Mesenchymal stem cell (in vitro differentiated cells and primary cell): ENCODE measurements at regions not wholly inside any gene's neighbourhood (a gene's known extent, or its start where the extent isn't known, plus 50 kb on each side); places are given as distances from the start of the nearest gene placed in this dataset.

ENCODE experiments used
- DNase-seq: peaks from one replicate; pipeline ENCODE4 v3.0.0-alpha.2; 2013
- H2AFZ ChIP-seq: one replicate; pipeline ENCODE4 v1.6.1; 2013; ENCODE audit warnings: low read depth, mild to moderate bottlenecking, control low read depth, inconsistent platforms, low read length, moderate library complexity
- H2AK5ac ChIP-seq: 2 replicates; pipeline ENCODE4 v1.6.1; 2013; ENCODE audit warnings: low read length, moderate library complexity, mild to moderate bottlenecking, inconsistent platforms; ENCODE audit not compliant: severe bottlenecking
- H2BK120ac ChIP-seq: one replicate; pipeline ENCODE4 v1.6.1; 2013; ENCODE audit warnings: low read depth, mild to moderate bottlenecking, inconsistent platforms, low read length, moderate library complexity
- H2BK12ac ChIP-seq, 2 experiments: one replicate each; pipeline ENCODE4 v1.6.1; 2013; ENCODE audit warnings: inconsistent platforms in 2 of 2, low read length in 2 of 2, mild to moderate bottlenecking in 2 of 2, moderate library complexity in 2 of 2, control low read depth in 1 of 2
- H2BK15ac ChIP-seq: one replicate; pipeline ENCODE4 v1.6.1; 2013; ENCODE audit warnings: mild to moderate bottlenecking, low read depth, inconsistent platforms; ENCODE audit not compliant: poor library complexity, severe bottlenecking
- H2BK5ac ChIP-seq: 2 replicates; pipeline ENCODE4 v1.6.1; 2013; ENCODE audit warnings: low read depth, mild to moderate bottlenecking, low read length, control low read depth, inconsistent platforms; ENCODE audit not compliant: poor library complexity, severe bottlenecking
- H3K14ac ChIP-seq, 2 experiments: one replicate each; pipeline ENCODE4 v1.6.1; 2013; ENCODE audit warnings: inconsistent platforms in 2 of 2, low read length in 2 of 2, control low read depth in 1 of 2, mild to moderate bottlenecking in 1 of 2, moderate library complexity in 1 of 2
- H3K18ac ChIP-seq, 2 experiments: one replicate each; pipeline ENCODE4 v1.6.1; 2013; ENCODE audit warnings: inconsistent platforms in 2 of 2, low read length in 2 of 2, control low read depth in 1 of 2, low read depth in 1 of 2, mild to moderate bottlenecking in 1 of 2
- H3K23ac ChIP-seq, 2 experiments: one replicate each; pipeline ENCODE4 v1.6.1; 2013; ENCODE audit warnings: inconsistent platforms in 2 of 2, low read length in 2 of 2, mild to moderate bottlenecking in 2 of 2, moderate library complexity in 2 of 2, control low read depth in 1 of 2
- H3K27ac ChIP-seq: 2 replicates; pipeline ENCODE4 v1.5.1; 2013; ENCODE audit warnings: mild to moderate bottlenecking, moderate library complexity, low read length, control low read depth, inconsistent platforms; ENCODE audit not compliant: poor library complexity, severe bottlenecking
- H3K27me3 ChIP-seq, 2 experiments: 2 replicates each; pipeline versions ENCODE4 v1.6.1 to v1.7.0; 2013; ENCODE audit warnings: low read length in 2 of 2, mild to moderate bottlenecking in 2 of 2, moderate library complexity in 2 of 2, control low read depth in 1 of 2, inconsistent platforms in 1 of 2; ENCODE audit not compliant: control insufficient read depth in 1 of 2, insufficient read depth in 1 of 2
- H3K36me3 ChIP-seq, 2 experiments: 2 replicates each; pipeline versions ENCODE4 v1.6.1 to v1.7.0; 2013; ENCODE audit warnings: low read length in 2 of 2, control low read depth in 1 of 2, inconsistent platforms in 1 of 2, low read depth in 1 of 2, mild to moderate bottlenecking in 1 of 2; ENCODE audit not compliant: insufficient read depth in 2 of 2, control insufficient read depth in 1 of 2
- H3K4ac ChIP-seq, 2 experiments: one replicate each; pipeline ENCODE4 v1.6.1; 2013; ENCODE audit warnings: inconsistent platforms in 2 of 2, low read length in 2 of 2, mild to moderate bottlenecking in 2 of 2, moderate library complexity in 2 of 2, control low read depth in 1 of 2, low read depth in 1 of 2
- H3K4me1 ChIP-seq: 2 replicates; pipeline ENCODE4 v1.6.1; 2013; ENCODE audit warnings: low read depth, low read length, control low read depth; ENCODE audit not compliant: control insufficient read depth, insufficient read depth
- H3K4me2 ChIP-seq: 2 replicates; pipeline ENCODE4 v1.6.1; 2013; ENCODE audit warnings: low read length, mild to moderate bottlenecking, inconsistent platforms; ENCODE audit not compliant: poor library complexity, severe bottlenecking
- H3K4me3 ChIP-seq, 2 experiments: 2 replicates each; pipeline versions ENCODE4 v1.5.1 to v1.7.0; 2013; ENCODE audit warnings: low read length in 2 of 2, mild to moderate bottlenecking in 2 of 2, control low read depth in 1 of 2, low read depth in 1 of 2; ENCODE audit not compliant: insufficient read depth in 1 of 2
- H3K79me1 ChIP-seq: replicated peaks from 2 replicates; pipeline ENCODE4 v1.6.1; 2013; ENCODE audit warnings: mild to moderate bottlenecking, control low read depth, low read length, inconsistent platforms; ENCODE audit not compliant: poor library complexity, severe bottlenecking
- H3K9ac ChIP-seq: 2 replicates; pipeline ENCODE4 v1.7.0; 2013; ENCODE audit warnings: mild to moderate bottlenecking, low read length, moderate library complexity
- H3K9me3 ChIP-seq: 2 replicates; pipeline ENCODE4 v1.7.0; 2013; ENCODE audit warnings: mild to moderate bottlenecking, low read length; ENCODE audit not compliant: control insufficient read depth
- H4K8ac ChIP-seq: one replicate; pipeline ENCODE4 v1.6.1; 2013; ENCODE audit warnings: inconsistent platforms, mild to moderate bottlenecking, low read length, moderate library complexity
- H4K91ac ChIP-seq: one replicate; pipeline ENCODE4 v1.6.1; 2013; ENCODE audit warnings: mild to moderate bottlenecking, low read length, inconsistent platforms
- WGBS: methylation state at CpG from one replicate; pipeline ENCODE4 v1.1.7; 2013; ENCODE audit warnings: mixed read lengths; 5-methylcytosine and 5-hydroxymethylcytosine counted together

DNA sequence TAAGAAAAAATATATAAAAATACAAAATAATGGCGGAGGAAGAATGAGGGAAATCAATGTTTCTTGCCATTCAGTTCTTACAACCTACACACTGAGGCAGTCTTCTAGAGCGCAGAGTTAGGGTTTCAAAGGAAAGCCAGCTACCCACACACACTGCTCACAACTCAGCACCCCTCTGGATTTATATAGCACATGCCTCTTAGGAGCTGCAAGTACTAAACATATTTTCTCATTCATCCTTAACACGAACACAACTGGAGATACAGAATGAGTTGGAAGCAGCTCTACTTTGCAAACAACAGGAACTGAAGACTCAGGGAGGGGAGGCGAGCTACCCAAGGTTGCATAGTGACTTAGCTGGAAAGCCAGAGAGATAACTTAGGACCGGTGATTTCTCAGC is 293.8 kb downstream of the CTTN start:
- WGBS, result 81% methylated on average over 5 of the region's 5 CpGs
- no peaks in the 10 kb centered on the region for H3K4me1 ChIP-seq
- no peak overlapping the region for H2AFZ ChIP-seq
- H2BK120ac ChIP-seq, result no peak overlapping the region
- H2AK5ac ChIP-seq, result no peak overlapping the region
- no peak overlapping the region for H3K4me2 ChIP-seq
- H3K14ac ChIP-seq, result no peak overlapping the region
- no peak for DNase-seq
- H3K23ac ChIP-seq, result no peak overlapping the region
- H2BK12ac ChIP-seq, result no peak overlapping the region
- no peak overlapping the region for H4K91ac ChIP-seq
- H3K36me3 ChIP-seq, result no peaks in the 10 kb centered on the region
- H2BK15ac ChIP-seq, result no peak overlapping the region
- no peak overlapping the region for H4K8ac ChIP-seq
- no peak overlapping the region for H3K9ac ChIP-seq
- H3K9me3 ChIP-seq, result peaks cover 5% of the 10 kb centered on the region
- H3K4me3 ChIP-seq, result no peak overlapping the region
- peaks cover 0 to 4% of the 10 kb centered on the region in 2 experiments for H3K27me3 ChIP-seq
- H3K18ac ChIP-seq, result no peak overlapping the region
- H3K79me1 ChIP-seq, result no peaks in the 10 kb centered on the region
- no peak overlapping the region for H2BK5ac ChIP-seq
- H3K4ac ChIP-seq, result no peak overlapping the region
- H3K27ac ChIP-seq, result no peak overlapping the region

DNA sequence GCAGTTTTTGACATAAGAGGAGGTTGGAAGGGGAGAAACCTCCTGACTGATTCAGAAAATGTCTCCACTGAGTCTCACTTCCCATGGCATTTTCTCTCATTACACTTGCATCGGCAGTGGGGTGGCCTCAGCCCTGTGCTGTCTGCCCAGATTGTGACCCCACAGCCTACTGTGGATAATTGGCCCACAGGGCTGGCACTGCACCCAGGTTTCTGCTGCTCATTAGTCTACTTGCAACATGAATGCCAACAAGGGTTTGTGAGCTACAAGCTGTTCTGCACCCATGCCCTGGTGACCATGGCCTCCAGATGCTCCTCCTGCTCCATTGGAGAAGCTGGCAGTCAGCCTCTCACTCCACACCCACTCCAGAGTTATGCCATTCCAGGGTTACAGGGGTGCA is 296.0 kb downstream of the CTTN start:
- Histone ChIP-seq H2BK15ac (no peak overlapping the region), H3K9ac (no peak overlapping the region), H3K4me1 (no peaks in the 10 kb centered on the region), H2BK12ac (no peak overlapping the region), H3K9me3 (peaks cover 5% of the 10 kb centered on the region), H4K91ac (no peak overlapping the region), H3K79me1 (no peaks in the 10 kb centered on the region), H3K18ac (no peak overlapping the region), H2BK120ac (no peak overlapping the region), H3K36me3 (no peaks in the 10 kb centered on the region), H2BK5ac (no peak overlapping the region), H3K27ac (no peak overlapping the region), H3K4me2 (no peak overlapping the region), H2AFZ (no peak overlapping the region), H4K8ac (no peak overlapping the region), H3K27me3 (peaks cover 0 to 4% of the 10 kb centered on the region in 2 experiments), H3K23ac (no peak overlapping the region), H3K4me3 (no peak overlapping the region), H2AK5ac (no peak overlapping the region), H3K14ac (no peak overlapping the region), H3K4ac (no peak overlapping the region)
- 82% methylated on average over 1 of the region's 1 CpG for WGBS
- no peak for DNase-seq

DNA sequence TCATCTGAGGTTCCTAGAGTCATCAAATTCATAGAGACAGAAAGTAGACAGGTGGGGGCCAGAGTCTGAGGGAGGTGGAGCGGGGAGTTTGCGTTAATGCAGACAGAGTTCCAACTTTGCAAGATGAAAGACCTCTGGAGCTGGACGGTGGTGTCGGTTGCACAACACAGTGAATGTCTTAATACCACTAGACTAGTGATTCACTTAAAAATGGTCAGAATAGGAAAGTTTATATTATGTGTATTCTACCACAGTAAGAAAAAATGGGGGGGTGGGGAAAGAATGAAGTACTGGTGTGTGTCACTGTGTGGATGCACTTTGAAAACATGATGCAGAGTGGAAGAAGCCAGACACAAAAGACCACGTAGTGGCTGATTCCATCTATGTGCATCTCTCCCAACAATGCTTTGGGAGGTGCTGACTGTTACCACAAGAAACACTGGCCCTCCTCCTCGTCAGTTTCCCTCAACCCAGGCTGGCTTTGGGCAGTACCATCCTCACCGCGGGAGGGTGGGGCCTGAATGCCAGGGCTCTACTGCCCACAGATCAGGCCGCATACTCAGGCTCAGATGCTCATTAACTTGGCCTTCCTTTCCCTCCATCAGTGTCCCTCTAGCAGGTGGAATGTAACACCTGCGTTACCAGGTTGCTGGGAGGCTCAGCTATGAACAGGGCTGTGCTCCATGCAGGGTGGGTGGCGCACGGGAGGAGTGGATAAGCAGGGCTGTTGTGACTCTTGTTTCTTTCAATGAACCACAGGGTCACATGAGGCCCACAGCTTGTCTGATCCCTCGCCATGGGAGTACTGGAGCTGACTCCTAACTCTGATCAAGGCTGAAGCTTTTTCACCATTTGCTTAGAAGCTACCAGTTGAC is 297.0 kb downstream of the CTTN start:
- peak; percentile 74 for DNase-seq
- no peak overlapping the region for H3K18ac ChIP-seq
- no peak overlapping the region for H4K91ac ChIP-seq
- H3K4ac ChIP-seq, result no peak overlapping the region
- H2AFZ ChIP-seq, result no peak overlapping the region
- H3K27ac ChIP-seq, result no peak overlapping the region
- no peak overlapping the region for H2BK15ac ChIP-seq
- peaks cover 0 to 4% of the 10 kb centered on the region in 2 experiments for H3K27me3 ChIP-seq
- no peak overlapping the region for H4K8ac ChIP-seq
- no peaks in the 10 kb centered on the region for H3K9me3 ChIP-seq
- no peak overlapping the region for H2BK120ac ChIP-seq
- WGBS, result 83% methylated on average over 11 of the region's 13 CpGs
- no peak overlapping the region for H3K9ac ChIP-seq
- H3K14ac ChIP-seq, result peak overlapping the region in 1 of 2 experiments; percentile 66
- H2AK5ac ChIP-seq, result no peak overlapping the region
- H3K4me1 ChIP-seq, result no peaks in the 10 kb centered on the region
- H3K4me3 ChIP-seq, result no peak overlapping the region
- no peaks in the 10 kb centered on the region for H3K36me3 ChIP-seq
- no peak overlapping the region for H3K4me2 ChIP-seq
- no peaks in the 10 kb centered on the region for H3K79me1 ChIP-seq
- no peak overlapping the region for H2BK12ac ChIP-seq
- H2BK5ac ChIP-seq, result no peak overlapping the region
- no peak overlapping the region for H3K23ac ChIP-seq

DNA sequence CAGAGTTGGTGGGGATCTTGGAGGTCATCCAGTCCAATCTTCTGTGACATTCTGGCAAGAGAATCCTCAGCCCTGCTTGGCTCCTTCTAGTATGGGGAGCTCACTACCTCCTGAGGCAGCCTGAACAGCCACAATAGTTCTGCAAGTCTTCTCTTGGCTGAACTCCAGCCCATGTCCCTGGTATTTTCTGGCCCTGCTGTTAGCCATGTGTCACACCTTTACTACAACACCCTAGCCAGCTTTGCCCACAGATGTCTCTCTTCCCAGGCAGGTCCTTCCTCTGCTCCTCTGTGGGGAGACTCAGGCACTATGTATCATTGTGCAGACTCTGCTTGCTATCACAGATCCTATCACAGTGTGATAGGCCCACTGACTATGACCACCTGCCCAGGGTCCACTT is 297.7 kb downstream of the CTTN start:
- no peak overlapping the region for H4K91ac ChIP-seq
- no peak overlapping the region for H2AK5ac ChIP-seq
- no peak overlapping the region for H4K8ac ChIP-seq
- H3K18ac ChIP-seq, result no peak overlapping the region
- H3K9ac ChIP-seq, result no peak overlapping the region
- peaks cover 0 to 4% of the 10 kb centered on the region in 2 experiments for H3K27me3 ChIP-seq
- H2AFZ ChIP-seq, result no peak overlapping the region
- DNase-seq, result no peak
- no peaks in the 10 kb centered on the region for H3K4me1 ChIP-seq
- H2BK120ac ChIP-seq, result no peak overlapping the region
- H3K14ac ChIP-seq, result no peak overlapping the region
- no peak overlapping the region for H3K23ac ChIP-seq
- H3K9me3 ChIP-seq, result no peaks in the 10 kb centered on the region
- no peak overlapping the region for H3K27ac ChIP-seq
- H2BK15ac ChIP-seq, result no peak overlapping the region
- H3K4me3 ChIP-seq, result no peak overlapping the region
- no peak overlapping the region for H2BK12ac ChIP-seq
- no peak overlapping the region for H2BK5ac ChIP-seq
- no peaks in the 10 kb centered on the region for H3K79me1 ChIP-seq
- H3K4ac ChIP-seq, result no peak overlapping the region
- no peak overlapping the region for H3K4me2 ChIP-seq
- H3K36me3 ChIP-seq, result no peaks in the 10 kb centered on the region
